GM10266 (cell line): ENCODE measurements at regions not wholly inside any gene's neighbourhood (a gene's known extent, or its start where the extent isn't known, plus 50 kb on each side); places are given as distances from the start of the nearest gene placed in this dataset.
A peak's percentile ranks its signal among the peaks of the same experiment; 100 is the strongest.
"Not testable (repeated sequence)": the region's sequence is repeated elsewhere in the genome, so short reads cannot be mapped to it uniquely, and the experiment has no call there.

Experiments
- DNase-seq: peaks from one replicate; pipeline ENCODE4 v3.0.0; 2012; ENCODE audit errors: extremely low spot score
- CTCF ChIP-seq: IDR thresholded peaks from 2 replicates; pipeline ENCODE4 v1.5.1; 2012; ENCODE audit warnings: mild to moderate bottlenecking, low read depth; ENCODE audit not compliant: control insufficient read depth, insufficient read depth; ENCODE audit errors: missing control alignments

- DNase-seq = no peak
- TF ChIP-seq CTCF = no peak
Observed at GRCh38 chr3:150236316-150237082, 171.6 kb upstream of the TSC22D2 start.

GRCh38 chr3:150235799-150236198 lies 172.3 kb upstream of the TSC22D2 start:
- TF ChIP-seq CTCF = no peak
- no peak for DNase-seq

GRCh38 chr3:150232992-150233451 lies 175.1 kb upstream of the TSC22D2 start:
- DNase-seq = no peak
- TF ChIP-seq CTCF = no peak

GRCh38 chr3:150230037-150230436 lies 178.1 kb upstream of the TSC22D2 start:
- no peak for TF ChIP-seq CTCF

GRCh38 chr3:150228626-150229025 lies 179.5 kb upstream of the TSC22D2 start:
- DNase-seq = not testable (repeated sequence)

More at GRCh38 chr3:150230037-150230436, 178.1 kb upstream of the TSC22D2 start:
- no peak for DNase-seq

GRCh38 chr3:150227839-150228238 lies 180.3 kb upstream of the TSC22D2 start:
- TF ChIP-seq CTCF = peak; percentile 77
- peak; percentile 53 for DNase-seq

- no peak for DNase-seq
- no peak for TF ChIP-seq CTCF
Observed at GRCh38 chr3:150225986-150226385, 182.1 kb upstream of the TSC22D2 start.
